ENCODE measurements at regions not wholly inside any gene's neighbourhood (a gene's known extent, or its start where the extent isn't known, plus 50 kb on each side); places are given as distances from the start of the nearest gene placed in this dataset.

DNA sequence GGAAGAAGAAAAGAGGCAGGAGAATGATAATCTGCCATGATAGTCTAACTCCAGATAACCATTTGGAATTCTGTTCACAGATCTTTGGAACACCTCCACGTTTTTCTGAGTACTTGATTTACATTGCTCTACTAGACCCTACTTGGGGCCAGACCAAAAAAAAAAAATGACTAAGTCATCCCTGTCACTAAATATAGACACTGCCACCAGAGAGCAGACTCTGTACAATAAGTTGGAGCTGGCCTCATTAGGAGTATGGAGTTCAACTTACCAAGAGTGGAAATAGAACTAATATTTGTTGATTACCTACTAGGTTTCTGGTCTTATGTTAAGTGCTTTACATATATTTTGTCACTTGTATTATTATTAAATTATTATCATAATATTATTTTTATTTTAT lies 80.9 kb upstream of the ZNF800 start:
- TF ChIP-seq POLR2A (IDR thresholded peaks at IDR 0.05; ENCODE audit: low read depth, low read length) (no peak), POLR2AphosphoS5 (IDR thresholded peaks at IDR 0.05; ENCODE audit: low read depth, low read length) (no peak), TAF1 (IDR thresholded peaks at IDR 0.05; ENCODE audit: borderline replicate concordance, low read depth, low read length) (no peak)

Data from GM12892 (cell line).